ENCODE measurements at regions not wholly inside any gene's neighbourhood (a gene's known extent, or its start where the extent isn't known, plus 50 kb on each side); places are given as distances from the start of the nearest gene placed in this dataset.
"Not testable (repeated sequence)": the region's sequence is repeated elsewhere in the genome, so short reads cannot be mapped to it uniquely, and the experiment has no call there.

- H3K9ac ChIP-seq (ENCODE audit: low read depth, low read length), result peak overlapping the region; percentile 27; the same call in 1 of the 2 replicates
- peak overlapping the region; percentile 90; the same call in 1 of the 2 replicates for H3K4ac ChIP-seq (ENCODE audit: low read depth, low read length)
- H2AK9ac ChIP-seq (replicated peaks; ENCODE audit: low read depth, low read length, poor library complexity); BruUV-seq (replicated peaks); H2AFZ ChIP-seq (replicated peaks; ENCODE audit: low read length, poor library complexity); H3K4me3 ChIP-seq (ENCODE audit: insufficient read depth, low read depth, low read length); H3K27me3 ChIP-seq (ENCODE audit: control insufficient read depth, insufficient read depth, low read length); H4K20me1 ChIP-seq (ENCODE audit: insufficient read depth, low read length); H3K4me2 ChIP-seq (ENCODE audit: low read depth, low read length); H3K9me3 ChIP-seq (ENCODE audit: control insufficient read depth, insufficient read depth, low read length); H3K36me3 ChIP-seq (ENCODE audit: control insufficient read depth, insufficient read depth, low read length); POLR2A ChIA-PET (ENCODE audit: unreplicated experiment); dilution Hi-C loops (cut with HindIII; ENCODE audit: low sequenced_read_pairs, unreplicated experiment); in situ Hi-C loops (cut with MboI; ENCODE audit: low sequenced_read_pairs); H3K9me1 ChIP-seq (ENCODE audit: insufficient read depth, low read length): not testable (repeated sequence)
- peak overlapping the region; percentile 83; the same call in 1 of the 3 replicates for H2BK15ac ChIP-seq (ENCODE audit: low read depth, low read length)
- H3K56ac ChIP-seq (ENCODE audit: extremely low read depth, insufficient read depth, low read length), result peak overlapping the region; percentile 74; the same call in 1 of the 2 replicates
- peak overlapping the region; percentile 88 for H2AK5ac ChIP-seq (ENCODE audit: low read depth, low read length)
- peak overlapping the region; percentile 90 for H2BK20ac ChIP-seq (ENCODE audit: low read depth, low read length)
- H3K79me1 ChIP-seq (ENCODE audit: low read depth in 1 of 2, low read length in 2 of 2), result 0 out of 4 replicates have a peak, but pooled peaks cover 0 to 17% of the 10 kb centered on the region in 2 experiments
- DNase-seq (peak; percentile 58), ATAC-seq (ENCODE audit: low read depth) (peak; percentile 31)
- H2BK120ac ChIP-seq (ENCODE audit: low read depth, low read length), result peak overlapping the region; percentile 95
- H4K91ac ChIP-seq (ENCODE audit: insufficient read depth, low read depth, low read length), result peak overlapping the region; percentile 92
- peaks cover 14% of the 10 kb centered on the region; the same call in 1 of the 2 replicates for H3K4me1 ChIP-seq (ENCODE audit: control insufficient read depth, insufficient read depth, low read length)
- peak overlapping the region; percentile 71 for H3K18ac ChIP-seq (ENCODE audit: low read depth, low read length)
- H2BK5ac ChIP-seq (ENCODE audit: low read depth, low read length, poor library complexity, severe bottlenecking), result peak overlapping the region; percentile 77
- peak overlapping the region; percentile 87 for H3K23ac ChIP-seq (ENCODE audit: low read depth, low read length)
- H3K27ac ChIP-seq (ENCODE audit: insufficient read depth, low read length), result peak overlapping the region; percentile 36; the same call in 1 of the 2 replicates
- H3K14ac ChIP-seq (replicated peaks; ENCODE audit: low read depth, low read length), result peak overlapping the region; percentile 97
- H4K5ac ChIP-seq (ENCODE audit: low read depth, low read length), result peak overlapping the region; percentile 69
- peak overlapping the region; percentile 85 to 95 for H4K8ac ChIP-seq (ENCODE audit: low read depth in 2 of 2, low read length in 2 of 2)
- intact Hi-C loops (cut with micrococcal nuclease), result loop anchor here (5.0 kb wide), 1 partner anchor 142 kb away; no protein-coding TSS in a partner anchor
- WGBS, 2 experiments (ENCODE audit: extremely low coverage in 2 of 2, insufficient read length in 1 of 2), result no CpG with 5 or more reads among the region's 3 CpGs
- CTCF ChIA-PET, result interaction anchor here (0.6 kb wide), 1 partner anchor 35 kb away, joined by 3 read pairs; no protein-coding TSS in a partner anchor
Observed at GRCh38 chr16:29115802-29116141, 130.9 kb downstream of the LAT start.

Measured in IMR-90 (cell line).